GM23338 (cell line): ENCODE measurements at regions not wholly inside any gene's neighbourhood (a gene's known extent, or its start where the extent isn't known, plus 50 kb on each side); places are given as distances from the start of the nearest gene placed in this dataset.

Experiments
- CREB1 ChIP-seq: fragments of 250-450 bp; sonication (Bioruptor Pico); IDR thresholded peaks from 2 replicates; pipeline ENCODE4 v1.5.0; 2020; ENCODE audit warnings: low read depth, mild to moderate bottlenecking, moderate library complexity
- CTCF ChIP-seq, 2 experiments: fragments of 200-600 bp in 1 of 2; sonication (generic) in 1 of 2; conservative IDR thresholded peaks; 2 replicates each; pipeline versions ENCODE4 v1.5.1 to v1.6.1; 2016 to 2017; ENCODE audit warnings: antibody characterized with exemption in 2 of 2, low read depth in 2 of 2, mild to moderate bottlenecking in 2 of 2, moderate library complexity in 1 of 2
- EZH2 ChIP-seq: fragments of 200-600 bp; sonication (generic); IDR thresholded peaks from one replicate; pipeline ENCODE4 v1.8.0; 2017; ENCODE audit warnings: antibody characterized with exemption, mild to moderate bottlenecking, low read depth; ENCODE audit not compliant: unreplicated experiment
- EZH2phosphoT487 ChIP-seq: fragments of 200-600 bp; sonication (generic); IDR thresholded peaks from one replicate; pipeline ENCODE4 v1.8.1; 2018; ENCODE audit warnings: antibody characterized with exemption; ENCODE audit not compliant: unreplicated experiment
- JUNB ChIP-seq: IDR thresholded peaks from one replicate; pipeline ENCODE4 v1.6.1; 2016; ENCODE audit warnings: antibody characterized with exemption; ENCODE audit not compliant: unreplicated experiment
- POLR2AphosphoS5 ChIP-seq: IDR thresholded peaks from 2 replicates; pipeline ENCODE4 v1.6.1; 2016; ENCODE audit warnings: antibody characterized with exemption, low read depth
- REST ChIP-seq: IDR thresholded peaks from one replicate; pipeline ENCODE4 v1.6.1; 2018; ENCODE audit warnings: antibody characterized with exemption; ENCODE audit not compliant: unreplicated experiment
- STAT1 ChIP-seq: IDR thresholded peaks from one replicate; pipeline ENCODE4 v1.6.1; 2016; ENCODE audit warnings: antibody characterized with exemption; ENCODE audit not compliant: unreplicated experiment
- ZNF114 ChIP-seq: fragments of 250-450 bp; sonication (Bioruptor Pico); IDR thresholded peaks from 2 replicates; pipeline ENCODE4 v1.5.0; 2020; ENCODE audit warnings: mild to moderate bottlenecking, moderate library complexity
- ZNF331 ChIP-seq: fragments of 250-450 bp; sonication (Bioruptor Pico); IDR thresholded peaks from 2 replicates; pipeline ENCODE4 v1.5.0; 2020; ENCODE audit warnings: low read depth, mild to moderate bottlenecking, moderate library complexity
- TF ChIP-seq, protein P1 (sequence below): IDR thresholded peaks from 2 replicates; pipeline ENCODE4 v1.6.1; 2016; ENCODE audit warnings: antibody characterized with exemption

- TF ChIP-seq CTCF (conservative IDR thresholded peaks at IDR 0.05; ENCODE audit: low read depth in 2 of 2) (no peak), ZNF331 (CRISPR knock-in tag) (no peak), POLR2AphosphoS5 (no peak), JUNB (no peak), CREB1 (no peak), EZH2 (no peak), EZH2phosphoT487 (no peak), ZNF114 (CRISPR knock-in tag) (no peak), STAT1 (no peak), REST (no peak)
- TF ChIP-seq, protein P1, sequence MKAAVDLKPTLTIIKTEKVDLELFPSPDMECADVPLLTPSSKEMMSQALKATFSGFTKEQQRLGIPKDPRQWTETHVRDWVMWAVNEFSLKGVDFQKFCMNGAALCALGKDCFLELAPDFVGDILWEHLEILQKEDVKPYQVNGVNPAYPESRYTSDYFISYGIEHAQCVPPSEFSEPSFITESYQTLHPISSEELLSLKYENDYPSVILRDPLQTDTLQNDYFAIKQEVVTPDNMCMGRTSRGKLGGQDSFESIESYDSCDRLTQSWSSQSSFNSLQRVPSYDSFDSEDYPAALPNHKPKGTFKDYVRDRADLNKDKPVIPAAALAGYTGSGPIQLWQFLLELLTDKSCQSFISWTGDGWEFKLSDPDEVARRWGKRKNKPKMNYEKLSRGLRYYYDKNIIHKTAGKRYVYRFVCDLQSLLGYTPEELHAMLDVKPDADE = no peak
These were observed 124.2 kb upstream of the HS6ST1 start for GRCh38 chr2:128442891-128443302.
